SK-N-SH (cell line): ENCODE measurements at regions not wholly inside any gene's neighbourhood (a gene's known extent, or its start where the extent isn't known, plus 50 kb on each side); places are given as distances from the start of the nearest gene placed in this dataset.

ENCODE experiments used
- EP300 ChIP-seq, 2 experiments: IDR thresholded peaks; 2 replicates each; pipeline versions ENCODE4 v1.4.0 to v1.6.1; 2012; ENCODE audit warnings: borderline replicate concordance in 1 of 2, low read depth in 1 of 2, low read length in 1 of 2
- FOXJ3 ChIP-seq: sonication (generic); formaldehyde crosslinking; IDR thresholded peaks from 2 replicates; pipeline ENCODE4 v1.5.1; 2020; ENCODE audit warnings: mild to moderate bottlenecking, missing genetic modification reagents
- GABPA ChIP-seq: IDR thresholded peaks from 2 replicates; pipeline ENCODE4 v1.4.0; 2012; ENCODE audit warnings: low read depth, mild to moderate bottlenecking
- MXI1 ChIP-seq: IDR thresholded peaks from 2 replicates; pipeline ENCODE4 v1.6.1; 2012; ENCODE audit warnings: mild to moderate bottlenecking, low read depth, low read length, improper control_type of control experiment
- POLR2AphosphoS5 ChIP-seq: IDR thresholded peaks from 2 replicates; pipeline ENCODE4 v1.6.1; 2012; ENCODE audit warnings: low read depth, low read length
- RAD21 ChIP-seq: IDR thresholded peaks from 2 replicates; pipeline ENCODE4 v1.6.1; 2012; ENCODE audit warnings: mild to moderate bottlenecking, low read length
- RFX5 ChIP-seq: IDR thresholded peaks from 2 replicates; pipeline ENCODE4 v1.6.1; 2012; ENCODE audit warnings: mild to moderate bottlenecking, improper control_type of control experiment, low read length
- SMC3 ChIP-seq: IDR thresholded peaks from 2 replicates; pipeline ENCODE4 v1.6.1; 2012; ENCODE audit warnings: low read depth, low read length, improper control_type of control experiment
- TAF1 ChIP-seq: IDR thresholded peaks from 2 replicates; pipeline ENCODE4 v1.6.1; 2012; ENCODE audit warnings: low read depth, mild to moderate bottlenecking, low read length, moderate library complexity, borderline replicate concordance
- YY1 ChIP-seq: IDR thresholded peaks from 2 replicates; pipeline ENCODE4 v1.4.0; 2012; ENCODE audit warnings: low read depth, mild to moderate bottlenecking
- TF ChIP-seq, protein P1 (sequence below): fragments of 200-600 bp; sonication (generic); IDR thresholded peaks from 2 replicates; pipeline ENCODE4 v1.6.1; 2017; ENCODE audit warnings: antibody characterized with exemption, mild to moderate bottlenecking, moderate library complexity
- TF ChIP-seq, protein P2 (sequence below): IDR thresholded peaks from 2 replicates; pipeline ENCODE4; 2012
- TF ChIP-seq, protein P3 (sequence below): IDR thresholded peaks from 2 replicates; pipeline ENCODE4 v1.6.1; 2012; ENCODE audit warnings: mild to moderate bottlenecking, low read depth, low read length, moderate library complexity

DNA sequence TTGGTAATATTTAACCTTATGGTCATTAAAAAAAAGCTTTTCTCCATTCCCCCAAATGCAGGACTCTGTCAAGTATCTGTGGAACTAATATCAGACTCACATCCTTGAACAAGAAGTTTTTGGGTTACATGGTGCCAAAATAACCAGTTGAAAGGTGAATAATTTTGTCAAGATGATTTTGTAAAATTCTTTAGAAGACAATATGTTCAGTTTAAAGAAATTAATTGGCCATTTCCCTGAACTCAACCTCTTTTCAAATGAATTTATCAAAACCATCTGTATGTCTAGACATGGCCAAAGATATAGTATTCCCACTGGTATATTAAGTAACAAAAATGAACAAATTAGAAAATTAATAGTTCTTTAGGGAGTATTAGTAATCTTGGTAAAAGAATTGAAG, 280.5 kb downstream of the MBNL1 start:
- TF ChIP-seq, protein P1, sequence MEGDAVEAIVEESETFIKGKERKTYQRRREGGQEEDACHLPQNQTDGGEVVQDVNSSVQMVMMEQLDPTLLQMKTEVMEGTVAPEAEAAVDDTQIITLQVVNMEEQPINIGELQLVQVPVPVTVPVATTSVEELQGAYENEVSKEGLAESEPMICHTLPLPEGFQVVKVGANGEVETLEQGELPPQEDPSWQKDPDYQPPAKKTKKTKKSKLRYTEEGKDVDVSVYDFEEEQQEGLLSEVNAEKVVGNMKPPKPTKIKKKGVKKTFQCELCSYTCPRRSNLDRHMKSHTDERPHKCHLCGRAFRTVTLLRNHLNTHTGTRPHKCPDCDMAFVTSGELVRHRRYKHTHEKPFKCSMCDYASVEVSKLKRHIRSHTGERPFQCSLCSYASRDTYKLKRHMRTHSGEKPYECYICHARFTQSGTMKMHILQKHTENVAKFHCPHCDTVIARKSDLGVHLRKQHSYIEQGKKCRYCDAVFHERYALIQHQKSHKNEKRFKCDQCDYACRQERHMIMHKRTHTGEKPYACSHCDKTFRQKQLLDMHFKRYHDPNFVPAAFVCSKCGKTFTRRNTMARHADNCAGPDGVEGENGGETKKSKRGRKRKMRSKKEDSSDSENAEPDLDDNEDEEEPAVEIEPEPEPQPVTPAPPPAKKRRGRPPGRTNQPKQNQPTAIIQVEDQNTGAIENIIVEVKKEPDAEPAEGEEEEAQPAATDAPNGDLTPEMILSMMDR: no peak
- no peak for TF ChIP-seq RAD21
- TF ChIP-seq, protein P2, sequence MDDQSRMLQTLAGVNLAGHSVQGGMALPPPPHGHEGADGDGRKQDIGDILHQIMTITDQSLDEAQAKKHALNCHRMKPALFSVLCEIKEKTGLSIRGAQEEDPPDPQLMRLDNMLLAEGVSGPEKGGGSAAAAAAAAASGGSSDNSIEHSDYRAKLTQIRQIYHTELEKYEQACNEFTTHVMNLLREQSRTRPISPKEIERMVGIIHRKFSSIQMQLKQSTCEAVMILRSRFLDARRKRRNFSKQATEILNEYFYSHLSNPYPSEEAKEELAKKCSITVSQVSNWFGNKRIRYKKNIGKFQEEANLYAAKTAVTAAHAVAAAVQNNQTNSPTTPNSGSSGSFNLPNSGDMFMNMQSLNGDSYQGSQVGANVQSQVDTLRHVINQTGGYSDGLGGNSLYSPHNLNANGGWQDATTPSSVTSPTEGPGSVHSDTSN: no peak
- TF ChIP-seq YY1: no peak
- no peak for TF ChIP-seq MXI1
- TF ChIP-seq POLR2AphosphoS5: no peak
- TF ChIP-seq RFX5: no peak
- TF ChIP-seq, protein P3, sequence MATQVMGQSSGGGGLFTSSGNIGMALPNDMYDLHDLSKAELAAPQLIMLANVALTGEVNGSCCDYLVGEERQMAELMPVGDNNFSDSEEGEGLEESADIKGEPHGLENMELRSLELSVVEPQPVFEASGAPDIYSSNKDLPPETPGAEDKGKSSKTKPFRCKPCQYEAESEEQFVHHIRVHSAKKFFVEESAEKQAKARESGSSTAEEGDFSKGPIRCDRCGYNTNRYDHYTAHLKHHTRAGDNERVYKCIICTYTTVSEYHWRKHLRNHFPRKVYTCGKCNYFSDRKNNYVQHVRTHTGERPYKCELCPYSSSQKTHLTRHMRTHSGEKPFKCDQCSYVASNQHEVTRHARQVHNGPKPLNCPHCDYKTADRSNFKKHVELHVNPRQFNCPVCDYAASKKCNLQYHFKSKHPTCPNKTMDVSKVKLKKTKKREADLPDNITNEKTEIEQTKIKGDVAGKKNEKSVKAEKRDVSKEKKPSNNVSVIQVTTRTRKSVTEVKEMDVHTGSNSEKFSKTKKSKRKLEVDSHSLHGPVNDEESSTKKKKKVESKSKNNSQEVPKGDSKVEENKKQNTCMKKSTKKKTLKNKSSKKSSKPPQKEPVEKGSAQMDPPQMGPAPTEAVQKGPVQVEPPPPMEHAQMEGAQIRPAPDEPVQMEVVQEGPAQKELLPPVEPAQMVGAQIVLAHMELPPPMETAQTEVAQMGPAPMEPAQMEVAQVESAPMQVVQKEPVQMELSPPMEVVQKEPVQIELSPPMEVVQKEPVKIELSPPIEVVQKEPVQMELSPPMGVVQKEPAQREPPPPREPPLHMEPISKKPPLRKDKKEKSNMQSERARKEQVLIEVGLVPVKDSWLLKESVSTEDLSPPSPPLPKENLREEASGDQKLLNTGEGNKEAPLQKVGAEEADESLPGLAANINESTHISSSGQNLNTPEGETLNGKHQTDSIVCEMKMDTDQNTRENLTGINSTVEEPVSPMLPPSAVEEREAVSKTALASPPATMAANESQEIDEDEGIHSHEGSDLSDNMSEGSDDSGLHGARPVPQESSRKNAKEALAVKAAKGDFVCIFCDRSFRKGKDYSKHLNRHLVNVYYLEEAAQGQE: no peak
- TF ChIP-seq FOXJ3 (CRISPR knock-in tag): no peak
- no peak for TF ChIP-seq GABPA
- TF ChIP-seq EP300 (IDR thresholded peaks at IDR 0.05; ENCODE audit: borderline replicate concordance in 1 of 2, low read depth in 1 of 2, low read length in 1 of 2): no peak
- TF ChIP-seq SMC3: no peak
- TF ChIP-seq TAF1: no peak
